ENCODE measurements at regions not wholly inside any gene's neighbourhood (a gene's known extent, or its start where the extent isn't known, plus 50 kb on each side); places are given as distances from the start of the nearest gene placed in this dataset.
"Not testable (repeated sequence)": the region's sequence is repeated elsewhere in the genome, so short reads cannot be mapped to it uniquely, and the experiment has no call there.

GRCh38 chr17:11182430-11182829 lies 58.6 kb upstream of the SHISA6 start:
- DNase-seq = no peak

GRCh38 chr17:11178581-11178980 lies 62.4 kb upstream of the SHISA6 start:
- no peak for DNase-seq

GRCh38 chr17:11177340-11177739 lies 63.7 kb upstream of the SHISA6 start:
- DNase-seq = no peak

- DNase-seq = no peak
Observed at GRCh38 chr17:11176549-11176948, 64.5 kb upstream of the SHISA6 start.

- DNase-seq = no peak
Observed at GRCh38 chr17:11170881-11171280, 70.1 kb upstream of the SHISA6 start.

- no peak for DNase-seq
Observed at GRCh38 chr17:11151818-11152425, 89.1 kb upstream of the SHISA6 start.

GRCh38 chr17:11150906-11151511 lies 90.0 kb upstream of the SHISA6 start:
- not testable (repeated sequence) for DNase-seq

- DNase-seq = peak in 28 of 58 donors; percentile 1 to 45 (median 9)
Observed at GRCh38 chr17:11144358-11145233, 96.4 kb upstream of the SHISA6 start.

- no peak for DNase-seq
Observed at GRCh38 chr17:11142231-11142630, 98.8 kb upstream of the SHISA6 start.

GRCh38 chr17:11140501-11140900 lies 100.5 kb upstream of the SHISA6 start:
- DNase-seq = peak in 8 of 58 donors; percentile 1 to 9 (median 2)

- peak in 45 of 58 donors; percentile 1 to 86 (median 34) for DNase-seq
Observed at GRCh38 chr17:11140043-11140442, 101.0 kb upstream of the SHISA6 start.

GRCh38 chr17:11138023-11138422 lies 103.0 kb upstream of the SHISA6 start:
- DNase-seq = no peak

- DNase-seq = no peak
Observed at GRCh38 chr17:11135819-11136218, 105.2 kb upstream of the SHISA6 start.

GRCh38 chr17:11130367-11130766 lies 110.6 kb upstream of the SHISA6 start:
- no peak for DNase-seq

- peak in 35 of 58 donors; percentile 1 to 50 (median 16) for DNase-seq
Observed at GRCh38 chr17:11122908-11123307, 118.1 kb upstream of the SHISA6 start.

GRCh38 chr17:11121341-11121985 lies 119.5 kb upstream of the SHISA6 start:
- peak in 3 of 58 donors; percentile 1 to 32 (median 8) for DNase-seq

- peak in 1 of 58 donors; percentile 4 for DNase-seq
Observed at GRCh38 chr17:11109106-11109505, 131.9 kb upstream of the SHISA6 start.

GRCh38 chr17:11105141-11105540 lies 135.9 kb upstream of the SHISA6 start:
- no peak for DNase-seq

GRCh38 chr17:11097121-11097520 lies 143.9 kb upstream of the SHISA6 start:
- DNase-seq = no peak

- DNase-seq = peak in 51 of 58 donors; percentile 1 to 83 (median 35)
Observed at GRCh38 chr17:11094331-11094730, 146.7 kb upstream of the SHISA6 start.

- no peak for DNase-seq
Observed at GRCh38 chr17:11086646-11087340, 154.2 kb upstream of the SHISA6 start.
